ENCODE measurements at regions not wholly inside any gene's neighbourhood (a gene's known extent, or its start where the extent isn't known, plus 50 kb on each side); places are given as distances from the start of the nearest gene placed in this dataset.

GRCh38 chr3:181555681-181556080, 156.0 kb upstream of the SOX2 start:
- TF ChIP-seq CTCF (IDR thresholded peaks at IDR 0.05) (no peak), POLR2A (IDR thresholded peaks at IDR 0.05) (no peak)

Data from testis (tissue), 2 donors.